Activated CD8-positive, alpha-beta T cell treated with anti-CD3 and anti-CD28 coated beads, Interleukin-2, amount 10 ng/mL, durations not matched to agents 7 days and 5 days (primary cell): ENCODE measurements at regions not wholly inside any gene's neighbourhood (a gene's known extent, or its start where the extent isn't known, plus 50 kb on each side); places are given as distances from the start of the nearest gene placed in this dataset.
A peak's percentile ranks its signal among the peaks of the same experiment; 100 is the strongest.

Experiments
- ATAC-seq: fragments of 150-1000 bp; cut with Tn5 transposase; one replicate; pipeline ENCODE4 v1.10.0; 2021; ENCODE audit warnings: moderate library complexity
- CTCF ChIA-PET: fragments of 350-600 bp; sonication (Branson Sonifier 250); formaldehyde crosslinking; loops from one replicate; lab custom pipeline; 2021; ENCODE audit warnings: antibody characterized with exemption; lab: Charles Lee
- POLR2A ChIA-PET: fragments of 350-600 bp; sonication (Branson Sonifier 250); formaldehyde crosslinking; loops from one replicate; lab custom pipeline; 2021; ENCODE audit warnings: antibody characterized with exemption; lab: Charles Lee
- DNase-seq: peaks from one replicate; pipeline ENCODE4 v3.0.0-alpha.2; 2020
- H3K27ac Mint-ChIP-seq: one replicate; pipeline ENCODE4 v1.8.0; 2021; ENCODE audit warnings: mild to moderate bottlenecking, mixed read lengths
- H3K27me3 Mint-ChIP-seq: one replicate; pipeline ENCODE4 v1.8.0; 2021; ENCODE audit warnings: low read depth, mixed read lengths
- H3K36me3 Mint-ChIP-seq: one replicate; pipeline ENCODE4 v1.8.0; 2021; ENCODE audit warnings: low read depth, mixed read lengths
- H3K4me1 Mint-ChIP-seq: one replicate; pipeline ENCODE4 v1.8.0; 2021; ENCODE audit warnings: low read depth, mixed read lengths
- H3K4me3 Mint-ChIP-seq: one replicate; pipeline ENCODE4 v1.8.0; 2021; ENCODE audit warnings: mild to moderate bottlenecking, mixed read lengths
- H3K9me3 Mint-ChIP-seq: one replicate; pipeline ENCODE4 v1.8.0; 2022; ENCODE audit warnings: mixed read lengths; ENCODE audit not compliant: insufficient read depth

DNA sequence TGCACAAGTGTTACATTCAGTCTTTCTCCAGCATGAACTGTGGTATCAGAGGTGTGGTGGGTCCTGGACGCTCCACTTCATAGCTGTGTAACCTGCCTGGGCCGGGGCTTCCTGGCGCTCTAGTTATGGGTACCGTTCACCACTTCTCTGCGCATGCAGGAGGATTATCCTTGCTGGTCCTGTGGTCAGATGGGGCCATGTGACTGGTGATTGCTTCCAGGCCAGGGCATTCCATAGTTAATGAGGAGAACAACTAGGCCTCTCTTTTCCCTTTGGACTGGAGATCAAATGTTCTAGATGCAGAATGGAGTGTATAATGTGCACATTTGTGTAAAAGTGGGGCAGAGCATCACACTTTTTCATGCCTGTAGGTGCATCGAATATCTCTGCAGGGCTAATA, 444.0 kb downstream of the AACS start:
- no peak overlapping the region for H3K27ac Mint-ChIP-seq
- no peaks in the 10 kb centered on the region for H3K4me1 Mint-ChIP-seq
- no peaks in the 10 kb centered on the region for H3K36me3 Mint-ChIP-seq
- POLR2A ChIA-PET, result no interaction called here
- no peak for ATAC-seq
- no peaks in the 10 kb centered on the region for H3K27me3 Mint-ChIP-seq
- no peaks in the 10 kb centered on the region for H3K9me3 Mint-ChIP-seq
- H3K4me3 Mint-ChIP-seq, result no peak overlapping the region
- no peak for DNase-seq
- CTCF ChIA-PET, result no interaction called here

DNA sequence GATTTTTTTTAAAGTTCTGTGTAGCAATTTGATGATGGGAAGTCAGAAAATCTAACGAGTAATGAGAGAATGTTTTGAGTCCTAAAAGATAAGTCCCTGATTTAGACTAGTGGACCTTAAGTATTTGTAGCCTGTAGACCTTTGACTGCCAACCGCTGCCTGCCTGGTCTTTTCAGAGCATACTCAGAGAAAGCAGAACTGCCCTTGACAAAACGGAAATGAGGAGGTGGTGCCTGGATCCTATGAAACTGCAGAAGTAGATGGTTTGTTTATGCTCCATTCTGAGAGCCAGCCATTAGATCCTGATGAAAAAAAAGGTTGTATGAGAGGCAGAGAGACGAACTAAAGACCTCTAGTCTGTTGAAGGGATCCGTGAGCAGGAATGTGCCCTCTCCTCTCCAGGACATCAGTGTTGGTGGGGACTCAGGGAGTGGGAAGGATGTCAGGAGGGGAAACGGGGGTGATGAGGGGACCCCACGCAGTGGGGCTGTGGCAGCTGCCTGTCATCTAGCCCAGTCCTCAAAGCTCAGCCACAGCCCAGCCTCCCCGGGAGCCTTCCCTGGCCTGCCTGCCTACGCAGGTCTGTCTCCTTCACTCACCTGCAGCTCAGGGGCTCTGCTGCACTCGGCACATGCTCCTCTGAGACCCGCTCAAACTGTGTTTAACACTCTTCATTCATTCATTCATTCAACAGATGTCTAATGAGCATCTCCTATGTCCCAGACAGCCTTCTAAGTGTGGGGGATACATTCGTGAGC, 447.5 kb downstream of the AACS start:
- H3K4me3 Mint-ChIP-seq, result no peak overlapping the region
- ChIA-PET POLR2A (no interaction called here), CTCF (no interaction called here)
- no peak overlapping the region for H3K27ac Mint-ChIP-seq
- H3K27me3 Mint-ChIP-seq, result no peaks in the 10 kb centered on the region
- no peak for ATAC-seq
- no peaks in the 10 kb centered on the region for H3K4me1 Mint-ChIP-seq
- no peaks in the 10 kb centered on the region for H3K9me3 Mint-ChIP-seq
- no peaks in the 10 kb centered on the region for H3K36me3 Mint-ChIP-seq
- no peak for DNase-seq

DNA sequence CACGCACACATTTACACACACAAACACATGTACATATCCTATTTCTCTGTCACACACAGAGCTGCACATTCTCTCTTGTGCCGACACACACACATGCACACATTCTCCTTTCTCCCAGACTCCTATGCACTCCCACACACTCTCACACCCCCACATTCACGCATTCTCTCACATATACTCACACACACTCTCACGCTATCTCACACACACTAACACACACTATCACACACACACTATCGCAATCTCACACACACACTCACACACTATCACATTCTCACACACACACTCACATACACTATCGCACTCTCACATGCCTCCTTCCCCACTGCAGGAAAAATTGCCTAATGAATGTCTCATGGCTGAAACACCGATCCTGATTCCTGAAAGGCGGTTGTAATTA, 450.7 kb downstream of the AACS start:
- no peaks in the 10 kb centered on the region for H3K36me3 Mint-ChIP-seq
- no peaks in the 10 kb centered on the region for H3K4me1 Mint-ChIP-seq
- H3K27ac Mint-ChIP-seq, result no peak overlapping the region
- ATAC-seq (no peak), DNase-seq (no peak)
- no peaks in the 10 kb centered on the region for H3K27me3 Mint-ChIP-seq
- CTCF ChIA-PET, result no interaction called here
- POLR2A ChIA-PET, result no interaction called here
- no peak overlapping the region for H3K4me3 Mint-ChIP-seq
- H3K9me3 Mint-ChIP-seq, result no peaks in the 10 kb centered on the region

DNA sequence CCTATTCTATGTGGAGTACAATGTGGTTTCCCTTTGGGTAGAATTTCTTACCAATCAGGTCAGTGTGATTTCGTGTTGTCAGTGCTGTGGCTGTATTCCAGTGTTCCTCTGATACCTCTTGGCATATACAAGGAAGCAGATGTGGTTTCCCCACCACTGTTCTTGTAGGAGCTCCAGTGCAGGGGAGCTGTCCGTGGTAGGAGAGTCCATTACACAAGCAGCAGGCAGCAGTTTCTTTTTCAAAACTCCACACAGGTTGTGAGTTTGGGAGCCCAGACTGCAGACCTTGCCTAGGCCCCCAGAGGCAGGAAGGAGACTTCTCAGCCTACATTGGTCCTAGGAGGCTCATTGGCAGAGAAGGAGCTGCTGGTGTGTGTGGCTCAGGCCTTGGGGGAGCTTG, 452.8 kb downstream of the AACS start:
- no peak overlapping the region for H3K4me3 Mint-ChIP-seq
- no peak overlapping the region for H3K27ac Mint-ChIP-seq
- POLR2A ChIA-PET, result interaction anchor here (0.5 kb wide), 1 partner anchor 228 kb away, joined by 3 read pairs; no protein-coding TSS in a partner anchor
- H3K27me3 Mint-ChIP-seq, result no peaks in the 10 kb centered on the region
- H3K9me3 Mint-ChIP-seq, result no peaks in the 10 kb centered on the region
- no peak for DNase-seq
- CTCF ChIA-PET, result no interaction called here
- H3K4me1 Mint-ChIP-seq, result no peaks in the 10 kb centered on the region
- no peaks in the 10 kb centered on the region for H3K36me3 Mint-ChIP-seq
- ATAC-seq, result no peak

DNA sequence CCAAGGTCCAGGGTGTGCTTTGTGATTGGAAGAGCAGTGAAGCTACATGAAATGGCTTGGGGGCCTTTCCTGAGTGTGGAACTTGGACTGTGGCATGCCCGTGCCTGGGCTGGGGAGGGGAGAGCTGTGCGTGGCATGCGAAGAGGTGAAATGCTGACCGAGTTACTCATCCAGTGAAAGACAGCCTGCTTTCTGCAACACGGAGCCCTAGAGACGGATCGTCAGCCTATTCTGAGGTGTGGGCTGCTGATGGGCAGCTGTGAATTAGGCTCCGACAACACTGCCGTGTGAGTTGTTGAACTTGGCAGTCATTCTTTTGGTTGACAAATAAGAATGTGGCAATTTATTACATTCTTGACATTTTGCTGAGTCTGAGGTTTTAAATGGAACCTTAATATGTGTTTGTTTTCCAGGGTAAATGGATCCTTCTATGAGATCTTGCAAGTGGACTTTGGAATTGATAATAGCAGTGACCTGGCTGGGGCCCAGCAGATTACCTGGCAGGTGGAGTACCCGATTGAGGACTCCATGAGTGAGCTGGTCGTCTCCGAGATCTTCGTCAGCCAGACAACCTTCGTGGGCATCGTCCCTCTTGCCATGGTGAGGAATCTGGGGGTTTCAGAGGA, 453.9 kb downstream of the AACS start:
- H3K4me3 Mint-ChIP-seq, result no peak overlapping the region
- H3K36me3 Mint-ChIP-seq, result no peaks in the 10 kb centered on the region
- no peaks in the 10 kb centered on the region for H3K27me3 Mint-ChIP-seq
- H3K27ac Mint-ChIP-seq, result no peak overlapping the region
- no peaks in the 10 kb centered on the region for H3K9me3 Mint-ChIP-seq
- ChIA-PET CTCF (no interaction called here), POLR2A (no interaction called here)
- DNase-seq (no peak), ATAC-seq (no peak)
- no peaks in the 10 kb centered on the region for H3K4me1 Mint-ChIP-seq

DNA sequence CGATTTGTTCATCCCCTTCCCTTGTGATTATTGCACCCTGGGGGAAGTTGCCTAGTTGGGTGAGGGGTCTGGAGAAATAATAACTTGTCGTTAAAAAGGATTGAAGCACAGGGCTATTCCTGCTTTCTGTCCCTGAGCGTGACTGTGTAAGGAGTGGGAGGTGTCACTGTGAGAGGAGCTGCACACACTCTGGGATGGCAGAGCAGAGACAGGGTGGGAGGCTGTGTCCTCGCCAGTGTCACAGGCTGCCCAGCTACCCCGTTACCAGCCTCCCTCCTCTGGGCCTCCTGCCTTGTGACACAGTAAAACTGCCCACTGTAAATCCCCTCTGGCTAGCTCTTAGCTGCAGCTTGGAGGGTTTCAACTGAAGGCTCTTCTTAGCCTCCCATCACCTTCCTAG, 460.6 kb downstream of the AACS start:
- ATAC-seq (no peak), DNase-seq (no peak)
- Mint-ChIP-seq H3K27me3 (no peaks in the 10 kb centered on the region), H3K36me3 (no peaks in the 10 kb centered on the region), H3K4me1 (no peaks in the 10 kb centered on the region), H3K4me3 (no peak overlapping the region), H3K27ac (no peak overlapping the region), H3K9me3 (no peaks in the 10 kb centered on the region)
- ChIA-PET CTCF (no interaction called here), POLR2A (no interaction called here)

DNA sequence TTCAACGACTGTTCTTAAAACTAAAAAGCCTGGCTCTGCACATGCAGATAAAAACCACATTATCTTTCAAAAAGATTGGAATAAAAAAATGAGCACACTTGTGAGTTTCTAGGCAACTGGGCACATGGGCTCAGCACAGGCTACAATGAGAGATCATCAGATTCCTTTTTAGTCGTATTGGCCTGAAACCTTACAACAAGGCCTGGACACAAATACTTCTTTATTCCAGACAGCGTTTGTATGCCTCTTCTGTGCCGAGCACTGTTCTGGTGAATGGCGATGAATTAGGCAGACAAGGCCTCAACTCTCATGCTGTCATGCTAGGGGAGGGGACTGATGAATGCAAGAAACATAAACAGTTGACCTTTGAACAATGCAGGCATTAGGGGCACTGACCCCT, 463.0 kb downstream of the AACS start:
- Mint-ChIP-seq H3K27me3 (no peaks in the 10 kb centered on the region), H3K27ac (no peak overlapping the region), H3K9me3 (no peaks in the 10 kb centered on the region), H3K4me1 (no peaks in the 10 kb centered on the region), H3K4me3 (no peak overlapping the region), H3K36me3 (no peaks in the 10 kb centered on the region)
- POLR2A ChIA-PET, result no interaction called here
- DNase-seq (no peak), ATAC-seq (no peak)
- CTCF ChIA-PET, result no interaction called here

DNA sequence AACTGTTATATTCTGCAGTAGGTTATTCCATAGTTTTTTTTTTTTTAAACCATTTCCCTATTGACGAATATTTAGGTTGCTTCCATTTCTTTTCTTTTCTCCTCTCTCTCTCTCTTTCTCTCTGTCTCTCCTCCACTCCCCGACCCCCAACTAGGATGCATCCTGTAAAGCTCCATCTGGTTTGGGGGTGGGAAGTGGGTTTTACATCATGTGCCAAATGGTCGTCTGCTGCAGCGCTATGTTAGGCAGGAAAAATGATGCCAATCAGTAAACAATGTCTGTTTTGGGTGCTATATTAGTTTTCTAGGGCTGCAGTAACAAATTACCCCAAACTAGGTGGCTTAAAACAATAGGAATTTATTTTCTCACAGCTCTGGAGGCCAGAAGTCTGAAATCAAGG, 465.0 kb downstream of the AACS start:
- Mint-ChIP-seq H3K36me3 (no peaks in the 10 kb centered on the region), H3K27ac (no peak overlapping the region), H3K9me3 (no peaks in the 10 kb centered on the region), H3K4me3 (no peak overlapping the region), H3K27me3 (no peaks in the 10 kb centered on the region), H3K4me1 (no peaks in the 10 kb centered on the region)
- ATAC-seq (no peak), DNase-seq (no peak)
- POLR2A ChIA-PET, result no interaction called here
- CTCF ChIA-PET, result no interaction called here

DNA sequence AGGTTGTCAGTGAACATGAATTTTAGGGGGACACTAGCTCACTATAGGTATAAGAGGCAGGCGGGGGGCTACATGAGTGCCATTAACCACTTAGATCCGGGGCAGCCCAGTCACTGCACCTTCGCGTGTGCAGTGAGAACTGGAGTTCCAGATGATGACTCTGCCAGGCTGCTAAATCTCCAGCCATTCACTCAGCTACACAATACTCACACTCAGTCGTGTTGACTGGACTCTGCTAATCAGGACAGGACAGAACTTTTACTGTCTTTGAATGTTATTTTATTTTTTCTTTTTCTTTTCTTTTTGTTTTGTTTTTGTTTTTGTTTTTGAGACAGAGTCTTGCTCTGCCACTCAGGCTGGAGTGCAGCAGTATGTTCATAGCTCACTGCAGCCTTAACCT, 465.6 kb downstream of the AACS start:
- no peaks in the 10 kb centered on the region for H3K9me3 Mint-ChIP-seq
- H3K27me3 Mint-ChIP-seq, result no peaks in the 10 kb centered on the region
- no peak overlapping the region for H3K4me3 Mint-ChIP-seq
- CTCF ChIA-PET, result interaction anchor here (1.5 kb wide), 1 partner anchor 30 kb away, joined by 3 read pairs; no protein-coding TSS in a partner anchor
- no peak for DNase-seq
- POLR2A ChIA-PET, result no interaction called here
- H3K4me1 Mint-ChIP-seq, result no peaks in the 10 kb centered on the region
- H3K36me3 Mint-ChIP-seq, result no peaks in the 10 kb centered on the region
- ATAC-seq, result no peak
- H3K27ac Mint-ChIP-seq, result no peak overlapping the region

DNA sequence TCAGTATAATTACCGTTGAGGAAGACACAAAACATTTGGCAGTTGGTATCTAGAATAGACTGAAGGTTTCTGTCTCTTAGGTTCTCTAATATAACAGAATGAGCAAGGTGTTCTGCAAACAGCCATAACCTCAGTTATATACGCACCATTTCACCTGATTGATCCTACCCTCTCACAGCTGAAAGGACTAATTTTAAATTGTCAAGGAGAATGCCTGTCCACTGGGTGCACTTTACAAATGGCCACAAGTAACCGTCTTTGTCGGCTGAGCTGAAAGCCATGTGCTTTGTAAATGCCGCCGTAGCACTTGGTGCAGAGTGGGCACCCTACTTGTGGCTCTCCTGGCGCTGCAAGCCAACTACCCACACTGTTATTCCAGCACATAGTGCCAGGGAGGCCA, 466.3 kb downstream of the AACS start:
- CTCF ChIA-PET, result interaction anchor here (1.5 kb wide), 1 partner anchor 31 kb away, joined by 3 read pairs; no protein-coding TSS in a partner anchor
- no peaks in the 10 kb centered on the region for H3K9me3 Mint-ChIP-seq
- H3K4me1 Mint-ChIP-seq, result no peaks in the 10 kb centered on the region
- H3K27me3 Mint-ChIP-seq, result no peaks in the 10 kb centered on the region
- H3K4me3 Mint-ChIP-seq, result no peak overlapping the region
- ATAC-seq (no peak), DNase-seq (no peak)
- POLR2A ChIA-PET, result no interaction called here
- no peak overlapping the region for H3K27ac Mint-ChIP-seq
- H3K36me3 Mint-ChIP-seq, result no peaks in the 10 kb centered on the region

DNA sequence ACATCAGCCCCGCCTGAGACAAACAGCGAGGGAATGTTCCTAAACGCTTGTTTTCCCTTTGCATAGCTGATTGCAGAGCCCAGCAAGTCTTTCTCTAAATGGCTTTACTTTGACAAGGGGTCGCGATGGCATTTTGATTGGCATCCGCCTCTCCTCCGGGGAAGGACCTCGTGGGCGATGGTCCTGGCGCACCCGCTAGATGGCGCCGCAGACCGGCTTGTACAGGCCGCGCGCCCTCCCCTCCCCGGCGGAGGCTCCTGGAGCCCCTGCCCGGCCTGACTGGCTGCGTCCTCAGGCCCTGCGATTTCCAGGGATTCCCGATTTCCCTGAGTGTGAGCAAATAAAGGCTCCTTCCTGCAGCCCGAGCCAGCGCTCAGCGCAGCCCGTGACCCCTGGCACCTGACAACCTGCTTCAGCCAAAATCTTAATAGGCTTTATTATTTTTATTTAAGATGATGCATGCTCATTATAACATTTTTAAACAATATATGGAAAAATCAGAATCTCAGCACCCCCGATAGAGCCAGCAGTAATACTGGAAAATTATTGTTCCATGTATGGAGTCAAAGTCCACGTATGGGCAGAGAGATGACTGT, 468.3 kb downstream of the AACS start:
- DNase-seq (peak; percentile 36), ATAC-seq (peak; percentile 44)
- no peaks in the 10 kb centered on the region for H3K4me1 Mint-ChIP-seq
- no peak overlapping the region for H3K27ac Mint-ChIP-seq
- no peaks in the 10 kb centered on the region for H3K36me3 Mint-ChIP-seq
- H3K4me3 Mint-ChIP-seq, result no peak overlapping the region
- H3K27me3 Mint-ChIP-seq, result no peaks in the 10 kb centered on the region
- no peaks in the 10 kb centered on the region for H3K9me3 Mint-ChIP-seq
- POLR2A ChIA-PET, result interaction anchor here (0.6 kb wide), 1 partner anchor 1341 kb away, joined by 3 read pairs; no protein-coding TSS in a partner anchor
- CTCF ChIA-PET, result no interaction called here

DNA sequence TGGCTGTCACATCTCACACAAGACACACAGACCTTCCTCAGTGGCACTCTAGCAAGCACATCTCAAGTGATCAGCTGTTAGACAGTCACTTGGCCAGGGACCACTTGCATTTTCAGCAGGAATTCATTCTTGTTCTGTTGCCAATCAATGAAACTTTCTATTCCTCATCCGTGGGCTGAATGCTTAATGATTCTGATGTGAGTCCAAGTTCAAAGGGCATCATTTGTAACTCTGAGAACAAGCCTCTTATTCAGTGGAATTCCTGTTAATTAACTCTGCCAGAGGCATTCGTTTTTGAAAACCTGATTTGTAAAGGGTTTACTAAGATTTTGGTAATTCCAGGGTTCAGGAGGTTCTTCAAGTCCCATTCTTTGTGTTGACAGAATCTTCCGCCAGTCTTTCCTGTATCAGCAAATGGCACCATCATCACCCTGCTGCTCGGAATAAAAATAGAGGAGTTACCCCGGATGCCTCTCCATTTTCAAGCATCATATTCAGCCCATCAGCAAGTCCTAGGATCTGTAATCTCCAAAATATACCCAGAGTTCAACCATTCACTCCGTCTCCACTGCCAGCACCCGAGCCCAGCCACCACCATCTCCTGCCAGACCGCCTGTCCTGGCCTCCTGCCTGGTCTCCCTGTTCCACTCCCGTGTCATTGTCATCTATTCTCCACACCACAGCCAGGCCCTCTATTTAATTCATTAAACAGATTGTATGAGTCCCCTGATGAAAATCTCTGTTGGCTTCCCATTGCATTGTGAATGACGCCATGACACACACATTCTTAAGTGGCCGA, 473.4 kb downstream of the AACS start:
- no peaks in the 10 kb centered on the region for H3K27me3 Mint-ChIP-seq
- H3K36me3 Mint-ChIP-seq, result no peaks in the 10 kb centered on the region
- no peak for DNase-seq
- peaks cover 6% of the 10 kb centered on the region for H3K9me3 Mint-ChIP-seq
- POLR2A ChIA-PET, result no interaction called here
- no peaks in the 10 kb centered on the region for H3K4me1 Mint-ChIP-seq
- CTCF ChIA-PET, result no interaction called here
- no peak overlapping the region for H3K27ac Mint-ChIP-seq
- no peak for ATAC-seq
- no peak overlapping the region for H3K4me3 Mint-ChIP-seq
